ENCODE measurements at regions not wholly inside any gene's neighbourhood (a gene's known extent, or its start where the extent isn't known, plus 50 kb on each side); places are given as distances from the start of the nearest gene placed in this dataset.

- DNase-seq (ENCODE audit: low read depth in 4 of 4, low spot score in 1 of 4): no peak
Observed at GRCh38 chr2:105625632-105626031, 119.1 kb upstream of the NCK2 start.

DNA sequence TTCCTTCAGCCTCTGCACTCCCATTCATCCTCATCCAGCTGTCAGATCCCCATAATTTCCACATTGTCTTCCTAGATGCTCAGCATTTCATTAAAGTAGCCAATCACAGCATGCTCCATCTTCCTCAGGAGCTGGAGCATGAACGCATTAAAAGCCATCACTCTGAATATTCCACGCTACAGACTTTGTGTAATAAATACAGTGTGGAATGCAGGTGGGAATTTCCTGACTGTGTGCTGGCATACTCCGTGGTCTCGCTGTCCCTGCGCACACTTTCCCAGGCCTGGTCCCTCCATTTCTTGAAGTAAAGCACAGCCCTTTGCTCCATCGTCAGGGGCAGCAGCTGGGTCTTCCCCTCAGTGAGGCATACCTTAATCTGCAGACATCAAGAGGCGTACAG is 123.7 kb upstream of the NCK2 start:
- no peak for DNase-seq (ENCODE audit: low read depth in 4 of 4, low spot score in 1 of 4)

DNA sequence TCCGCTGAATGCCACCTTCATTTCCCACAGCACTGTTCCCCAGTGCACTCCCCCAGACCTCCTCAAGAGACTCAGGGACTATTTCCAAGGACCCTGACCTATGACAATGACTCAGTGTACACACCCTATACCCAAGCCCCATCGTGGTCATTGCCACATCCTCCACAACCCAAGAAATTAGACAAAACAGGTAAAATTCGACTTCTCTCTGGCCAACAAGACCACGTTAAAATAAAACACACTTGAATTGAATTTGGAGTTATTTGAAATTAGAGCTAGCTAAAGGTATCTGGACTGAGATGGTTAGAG is 126.4 kb upstream of the NCK2 start:
- DNase-seq (ENCODE audit: low read depth in 4 of 4, low spot score in 1 of 4): no peak

DNA sequence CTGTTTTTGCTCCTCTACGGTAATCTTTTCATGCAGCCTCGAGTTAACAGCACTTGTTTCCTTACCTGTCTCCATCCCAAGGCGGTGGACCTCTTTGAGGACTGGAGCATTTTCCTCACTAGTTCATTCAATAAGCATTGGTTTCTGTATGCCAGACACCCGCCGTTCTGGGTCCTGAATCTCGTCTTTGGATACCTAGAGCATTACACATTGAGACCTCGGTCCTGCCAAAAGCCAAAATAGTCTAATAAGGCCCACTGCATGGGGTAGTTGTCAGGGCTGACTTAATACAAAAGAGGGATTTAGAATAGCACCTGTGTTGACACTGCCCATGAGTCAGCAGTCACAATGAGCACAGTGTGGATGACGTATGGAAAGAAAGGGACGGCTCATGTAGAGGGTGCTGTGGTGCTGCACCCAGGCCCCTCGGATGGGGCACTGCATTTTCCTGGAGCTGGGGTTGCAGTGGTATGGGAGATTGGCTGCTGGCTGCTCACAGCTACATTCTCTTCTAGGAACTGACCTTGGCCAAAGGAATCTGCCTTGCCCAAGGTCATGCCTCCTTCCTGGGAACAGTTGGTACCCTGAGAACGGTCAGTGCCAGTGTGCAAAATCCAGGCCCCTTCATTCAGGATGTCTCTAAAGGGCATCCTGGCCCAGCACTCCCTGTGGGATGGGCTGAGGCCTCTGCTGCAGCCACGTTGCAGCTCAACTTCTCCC is 126.9 kb upstream of the NCK2 start:
- no peak for DNase-seq (ENCODE audit: low read depth in 4 of 4, low spot score in 1 of 4)

GRCh38 chr2:105615305-105615704 is 129.4 kb upstream of the NCK2 start:
- no peak for DNase-seq (ENCODE audit: low read depth in 4 of 4, low spot score in 1 of 4)

DNA sequence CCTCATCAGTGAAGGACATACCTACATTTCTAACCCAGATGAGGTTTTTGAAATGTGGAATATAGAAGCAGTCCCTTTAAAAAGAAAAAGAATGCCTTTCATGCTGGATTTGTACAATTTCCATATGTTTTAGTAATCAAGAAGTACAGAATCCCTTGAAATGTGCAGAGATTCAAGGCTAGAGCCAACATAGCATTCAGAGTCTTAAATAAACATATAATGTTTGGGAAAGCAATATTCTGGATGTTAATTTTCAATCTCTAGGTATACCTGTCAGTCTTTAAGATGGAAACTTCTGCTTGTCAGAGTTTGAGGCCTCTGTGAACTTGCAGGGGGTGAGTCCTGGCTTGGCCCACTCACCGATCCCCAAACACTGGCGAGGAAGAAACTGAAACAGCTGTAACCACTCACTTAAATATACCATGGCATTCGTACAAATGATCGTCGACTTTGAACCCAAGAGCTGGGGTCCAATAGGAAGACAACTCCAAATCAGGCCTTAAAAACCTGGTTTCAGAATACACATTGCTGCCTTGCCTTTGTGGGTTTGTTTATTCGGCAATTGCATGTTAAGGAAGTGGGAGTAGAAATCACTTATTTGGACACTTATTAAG is 132.8 kb upstream of the NCK2 start:
- DNase-seq (ENCODE audit: low read depth in 4 of 4, low spot score in 1 of 4): no peak

DNA sequence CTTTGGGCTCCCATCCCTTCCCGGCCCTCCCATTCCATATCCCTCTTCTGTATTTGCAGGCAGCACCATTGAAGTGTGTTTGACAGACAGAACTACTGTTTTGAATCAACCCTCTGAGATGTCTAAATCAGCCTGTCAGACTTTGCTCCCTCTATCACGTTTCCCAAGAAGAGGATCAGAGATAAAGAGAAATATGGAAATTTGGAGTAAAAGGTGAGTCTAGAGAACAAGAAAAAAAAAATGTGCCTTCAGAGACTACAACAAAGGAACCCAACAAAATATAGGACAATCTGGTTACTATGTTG is 133.4 kb upstream of the NCK2 start:
- DNase-seq (ENCODE audit: low read depth in 4 of 4, low spot score in 1 of 4): no peak

GRCh38 chr2:105610576-105611332 is 134.0 kb upstream of the NCK2 start:
- no peak for DNase-seq (ENCODE audit: low read depth in 4 of 4, low spot score in 1 of 4)

- DNase-seq (ENCODE audit: low read depth in 4 of 4, low spot score in 1 of 4): no peak
Observed at GRCh38 chr2:105609746-105610402, 134.8 kb upstream of the NCK2 start.

DNA sequence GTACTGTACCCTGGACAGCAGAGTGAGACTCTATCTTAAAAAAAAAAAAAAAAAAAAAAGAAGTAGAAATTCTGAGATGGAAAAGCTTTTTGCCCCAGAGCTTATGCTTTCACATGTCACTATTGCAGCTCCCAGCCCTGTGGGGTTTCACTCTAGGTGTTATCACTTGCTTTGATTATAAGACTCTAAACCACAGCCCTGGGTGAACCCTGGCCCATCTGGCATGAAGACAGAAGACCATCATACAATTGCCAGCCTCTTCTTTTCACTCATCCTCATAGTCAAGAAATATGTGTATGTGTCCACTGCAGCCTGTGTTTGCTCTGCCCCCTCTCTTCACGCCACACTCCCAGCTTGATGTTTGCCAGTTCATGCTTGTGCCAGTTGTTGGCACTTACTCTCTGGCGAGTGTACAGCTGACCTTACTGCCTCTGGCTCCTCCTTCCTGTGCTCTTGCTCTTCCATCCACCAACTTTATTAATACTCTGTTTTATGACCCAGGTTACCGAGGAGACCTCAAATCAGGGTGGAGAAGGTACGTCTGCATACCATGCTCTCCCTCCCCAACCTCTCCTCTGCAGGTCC is 136.7 kb upstream of the NCK2 start:
- DNase-seq (ENCODE audit: low read depth in 4 of 4, low spot score in 1 of 4): no peak

DNA sequence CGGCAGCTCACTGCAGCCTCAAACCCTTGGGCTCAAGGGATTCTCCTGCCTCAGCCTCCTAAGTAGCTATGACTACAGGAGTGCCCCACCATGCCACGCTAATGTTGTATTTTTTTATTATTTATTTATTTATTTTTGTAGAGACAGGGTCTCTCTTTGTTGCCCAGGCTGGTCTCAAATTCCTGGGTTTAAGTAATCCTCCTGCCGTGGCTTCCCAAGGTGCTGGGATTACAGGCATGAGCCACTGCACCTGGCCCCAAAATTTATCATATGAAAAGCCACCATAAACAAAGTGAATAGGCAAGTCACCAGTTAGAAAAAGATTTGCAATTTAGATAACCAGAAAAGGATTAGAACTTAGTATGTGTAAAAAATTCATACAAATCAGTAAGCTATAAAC is 138.6 kb upstream of the NCK2 start:
- DNase-seq (ENCODE audit: low read depth in 4 of 4, low spot score in 1 of 4): no peak

GRCh38 chr2:105604938-105605337 is 139.8 kb upstream of the NCK2 start:
- no peak for DNase-seq (ENCODE audit: low read depth in 4 of 4, low spot score in 1 of 4)

GRCh38 chr2:105600949-105601794 is 143.5 kb upstream of the NCK2 start:
- DNase-seq (ENCODE audit: low read depth in 4 of 4, low spot score in 1 of 4): no peak

DNA sequence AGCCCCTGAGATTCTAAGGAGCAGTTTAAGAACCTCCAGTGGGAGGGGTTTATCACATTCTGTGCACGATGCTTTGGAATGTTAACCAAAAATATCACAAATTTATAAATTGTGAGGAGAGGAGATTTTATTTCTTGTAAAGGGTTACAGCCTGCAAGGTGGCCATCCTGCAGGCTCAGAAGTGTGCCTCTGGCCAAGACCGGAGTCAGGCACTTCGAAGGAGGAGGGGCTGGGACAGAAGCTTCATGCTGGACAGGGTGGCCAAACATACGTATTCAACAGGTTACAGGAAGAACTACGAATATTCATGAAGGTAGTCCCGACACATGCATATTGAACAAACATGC is 144.1 kb upstream of the NCK2 start:
- no peak for DNase-seq (ENCODE audit: low read depth in 4 of 4, low spot score in 1 of 4)

- no peak for DNase-seq (ENCODE audit: low read depth in 4 of 4, low spot score in 1 of 4)
Observed at GRCh38 chr2:105600037-105600442, 144.7 kb upstream of the NCK2 start.

- DNase-seq (ENCODE audit: low read depth in 4 of 4, low spot score in 1 of 4): no peak
Observed at GRCh38 chr2:105598829-105599698, 145.6 kb upstream of the NCK2 start.

DNA sequence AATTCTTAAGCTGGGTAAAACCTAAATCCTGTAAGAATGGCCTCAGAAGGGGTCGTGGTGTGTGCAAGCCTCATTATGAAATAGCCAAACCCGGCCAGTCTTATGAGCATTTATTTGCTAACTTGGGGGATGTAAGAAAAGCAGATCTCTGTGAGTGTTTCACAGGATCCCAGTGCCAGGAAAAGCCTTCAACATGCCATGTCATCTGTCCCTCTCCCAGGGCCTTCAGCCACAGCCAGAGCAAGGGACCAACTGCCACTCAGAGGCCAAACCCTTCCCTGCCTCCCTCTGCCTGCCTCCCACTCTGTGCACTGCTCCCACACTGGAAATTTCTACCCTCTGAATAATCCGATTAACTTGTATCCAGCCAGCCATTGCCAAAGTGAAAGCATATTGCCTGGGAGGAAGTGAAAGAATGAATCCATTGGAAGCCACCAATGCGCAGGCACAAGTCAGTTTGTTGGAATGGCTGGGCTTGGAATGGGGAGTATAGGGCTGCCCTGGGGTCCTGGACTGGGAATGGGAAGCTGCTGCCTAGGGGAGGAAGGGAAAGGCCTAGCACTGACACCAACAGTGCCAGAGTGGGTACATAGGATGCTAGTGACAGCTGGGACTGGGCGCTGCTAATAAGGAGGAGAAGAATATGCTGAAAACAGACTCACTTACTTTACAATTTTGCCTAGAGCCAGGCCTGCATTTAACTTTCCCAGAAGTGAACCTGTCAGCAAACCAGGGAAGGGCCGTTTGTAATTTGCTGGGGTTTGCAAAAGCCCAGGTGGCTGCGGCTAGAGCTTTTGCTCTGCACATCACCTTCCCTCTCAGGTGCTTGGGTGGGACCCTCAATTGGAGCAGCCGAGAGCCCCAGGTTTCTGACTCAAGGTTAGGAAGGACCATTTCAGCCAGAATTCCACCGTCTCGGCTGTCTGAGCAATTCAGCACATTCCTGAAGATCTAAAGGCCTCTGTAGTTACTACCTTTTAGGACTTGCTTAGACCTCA is 146.6 kb upstream of the NCK2 start:
- DNase-seq (ENCODE audit: low read depth in 4 of 4, low spot score in 1 of 4): no peak

GRCh38 chr2:105597011-105597805 is 147.5 kb upstream of the NCK2 start:
- DNase-seq (ENCODE audit: low read depth in 4 of 4, low spot score in 1 of 4): no peak
